A673 (cell line): ENCODE measurements at regions not wholly inside any gene's neighbourhood (a gene's known extent, or its start where the extent isn't known, plus 50 kb on each side); places are given as distances from the start of the nearest gene placed in this dataset.

Experiments
- BruUV-seq: library from RNA; stranded (reverse); fragments of 400-500 nt; replicated peaks from 2 replicates; lab custom pipeline; 2021; lab: Mats Ljungman, UMichigan
- CTCF ChIA-PET: fragments of 300-600 bp; sonication (Branson Sonifier 250); formaldehyde crosslinking; loops from one replicate; lab custom pipeline; 2022; ENCODE audit warnings: antibody characterized with exemption; lab: Charles Lee
- POLR2A ChIA-PET: fragments of 300-600 bp; sonication (Branson Sonifier 250); formaldehyde crosslinking; loops from one replicate; lab custom pipeline; 2022; ENCODE audit warnings: antibody characterized with exemption; ENCODE audit not compliant: low non-redundant PET; lab: Charles Lee
- DNase-seq: peaks from one replicate; pipeline ENCODE4 v3.0.0-alpha.2; 2015; ENCODE audit warnings: low spot score
- H3K27ac ChIP-seq: fragments of 200-600 bp; sonication (generic); 2 replicates; pipeline ENCODE4 v1.5.1; 2016; ENCODE audit warnings: mixed run types, low read depth, mild to moderate bottlenecking, mixed read lengths, antibody characterized with exemption, low read length; ENCODE audit not compliant: poor library complexity, severe bottlenecking
- H3K27me3 ChIP-seq: fragments of 200-600 bp; sonication (generic); replicated peaks from 2 replicates; pipeline ENCODE4 v1.6.1; 2017; ENCODE audit warnings: mixed run types, low read depth, mild to moderate bottlenecking, mixed read lengths, antibody characterized with exemption, low read length; ENCODE audit not compliant: insufficient read depth, poor library complexity
- H3K36me3 ChIP-seq: fragments of 200-600 bp; sonication (generic); 2 replicates; pipeline ENCODE4 v1.6.1; 2016; ENCODE audit warnings: mixed run types, mild to moderate bottlenecking, mixed read lengths, antibody characterized with exemption, low read length; ENCODE audit not compliant: insufficient read depth, poor library complexity, severe bottlenecking
- H3K4me1 ChIP-seq: fragments of 200-600 bp; sonication (generic); 2 replicates; pipeline ENCODE4 v1.6.1; 2017; ENCODE audit warnings: mixed run types, mild to moderate bottlenecking, mixed read lengths, antibody characterized with exemption, low read length; ENCODE audit not compliant: insufficient read depth, poor library complexity, severe bottlenecking
- H3K4me3 ChIP-seq: fragments of 200-600 bp; sonication (generic); 2 replicates; pipeline ENCODE4 v1.5.1; 2016; ENCODE audit warnings: low read depth, mixed run types, mild to moderate bottlenecking, mixed read lengths, low read length; ENCODE audit not compliant: poor library complexity, severe bottlenecking
- H3K9me3 ChIP-seq: fragments of 200-600 bp; sonication (generic); 2 replicates; pipeline ENCODE4 v1.6.1; 2016; ENCODE audit warnings: mixed run types, low read depth, mild to moderate bottlenecking, mixed read lengths, antibody characterized with exemption, low read length; ENCODE audit not compliant: poor library complexity, severe bottlenecking
- EZH2 ChIP-seq: fragments of 200-600 bp; sonication (generic); IDR thresholded peaks from 2 replicates; pipeline ENCODE4 v1.6.1; 2017; ENCODE audit warnings: borderline replicate concordance, low read depth, mild to moderate bottlenecking, mixed read lengths, antibody characterized with exemption, low read length; ENCODE audit not compliant: poor library complexity, severe bottlenecking
- intact Hi-C: fragments of 100-400 bp; cut with micrococcal nuclease; formaldehyde crosslinking; loops from one replicate; pipeline ENCODE4 v1.10.0; 2022; ENCODE audit not compliant: unreplicated experiment
- TF ChIP-seq, protein P1 (sequence below): fragments of 300-800, 200-600 bp; sonication (generic); conservative IDR thresholded peaks from 2 replicates; pipeline ENCODE4 v1.5.1; 2017; ENCODE audit warnings: low read depth, mild to moderate bottlenecking, antibody characterized with exemption, low read length, moderate library complexity, mixed read lengths

DNA sequence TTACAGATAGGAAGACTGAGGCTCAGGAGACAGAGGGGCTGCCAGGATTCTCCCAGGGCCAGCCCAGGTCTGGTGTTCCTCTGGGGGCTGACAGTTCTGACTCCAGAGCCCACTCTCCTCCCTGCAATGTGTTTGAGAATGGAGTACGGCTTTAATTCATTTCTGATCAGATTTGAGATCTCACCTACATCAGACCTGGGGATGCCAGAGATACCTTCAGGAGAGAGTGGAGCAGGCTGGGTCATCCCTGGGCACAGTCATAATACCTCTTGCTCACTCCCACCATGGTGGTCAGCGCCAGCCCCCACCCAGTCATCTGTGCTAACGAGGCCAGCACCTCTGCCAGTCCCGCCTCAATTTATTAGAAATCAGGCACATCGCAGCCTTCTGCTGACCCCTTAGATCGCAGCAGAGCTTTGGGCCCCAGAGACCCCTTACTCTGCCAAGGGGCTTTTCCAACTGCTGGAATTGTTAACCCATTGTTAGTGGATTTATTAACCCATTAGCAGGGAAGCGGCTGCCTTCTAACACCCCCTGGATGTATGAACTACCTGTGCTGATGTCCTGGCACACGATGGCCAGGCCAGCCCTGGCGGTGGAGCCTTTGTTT lies 352.1 kb downstream of the MATN1 start:
- no TSS peak for BruUV-seq
- Histone ChIP-seq H3K4me3 (no peak overlapping the region), H3K9me3 (no peaks in the 10 kb centered on the region), H3K36me3 (no peaks in the 10 kb centered on the region), H3K27me3 (no peaks in the 10 kb centered on the region), H3K4me1 (peaks cover 11% of the 10 kb centered on the region), H3K27ac (no peak overlapping the region)
- TF ChIP-seq, protein P1, sequence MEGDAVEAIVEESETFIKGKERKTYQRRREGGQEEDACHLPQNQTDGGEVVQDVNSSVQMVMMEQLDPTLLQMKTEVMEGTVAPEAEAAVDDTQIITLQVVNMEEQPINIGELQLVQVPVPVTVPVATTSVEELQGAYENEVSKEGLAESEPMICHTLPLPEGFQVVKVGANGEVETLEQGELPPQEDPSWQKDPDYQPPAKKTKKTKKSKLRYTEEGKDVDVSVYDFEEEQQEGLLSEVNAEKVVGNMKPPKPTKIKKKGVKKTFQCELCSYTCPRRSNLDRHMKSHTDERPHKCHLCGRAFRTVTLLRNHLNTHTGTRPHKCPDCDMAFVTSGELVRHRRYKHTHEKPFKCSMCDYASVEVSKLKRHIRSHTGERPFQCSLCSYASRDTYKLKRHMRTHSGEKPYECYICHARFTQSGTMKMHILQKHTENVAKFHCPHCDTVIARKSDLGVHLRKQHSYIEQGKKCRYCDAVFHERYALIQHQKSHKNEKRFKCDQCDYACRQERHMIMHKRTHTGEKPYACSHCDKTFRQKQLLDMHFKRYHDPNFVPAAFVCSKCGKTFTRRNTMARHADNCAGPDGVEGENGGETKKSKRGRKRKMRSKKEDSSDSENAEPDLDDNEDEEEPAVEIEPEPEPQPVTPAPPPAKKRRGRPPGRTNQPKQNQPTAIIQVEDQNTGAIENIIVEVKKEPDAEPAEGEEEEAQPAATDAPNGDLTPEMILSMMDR: no peak
- TF ChIP-seq EZH2: no peak
- POLR2A ChIA-PET: no interaction called here
- CTCF ChIA-PET: interaction anchor here (1.2 kb wide), 1 partner anchor 9 kb away, joined by 4 read pairs; no protein-coding TSS in a partner anchor
- intact Hi-C loops: no loop called here
- no peak for DNase-seq

DNA sequence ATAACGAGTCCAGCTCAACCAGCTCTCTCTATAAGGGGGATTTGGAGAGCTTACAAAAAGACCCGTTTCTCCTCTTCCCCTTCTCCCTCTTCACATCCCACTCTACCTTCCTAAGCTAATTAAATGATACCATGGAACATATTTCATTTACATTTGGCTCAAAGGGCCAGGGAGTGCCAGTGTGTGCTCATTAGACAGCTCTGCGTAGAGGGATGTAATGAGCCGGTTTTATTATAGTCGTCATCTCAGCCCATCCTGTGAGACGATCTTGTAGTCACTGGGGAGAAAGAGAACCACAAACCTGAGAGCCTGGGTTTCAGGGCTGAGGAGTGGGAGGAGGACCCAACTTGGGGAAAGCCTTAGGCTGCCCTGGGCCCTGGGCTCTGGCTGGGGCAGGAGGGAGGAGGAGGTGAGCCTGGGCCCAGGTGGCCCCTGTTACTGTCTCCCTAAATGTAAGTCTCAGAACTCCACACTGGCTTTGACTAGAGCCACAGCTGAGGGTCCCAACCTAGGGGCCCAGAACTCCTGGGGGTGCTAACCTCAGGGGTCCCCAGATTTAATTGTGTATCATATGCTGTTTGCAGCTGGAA lies 354.6 kb downstream of the MATN1 start:
- ChIA-PET POLR2A (no interaction called here), CTCF (interaction anchor here (0.6 to 2.6 kb wide), 2 partner anchors 11 to 564 kb away, joined by 3 to 12 read pairs; no protein-coding TSS in a partner anchor)
- Histone ChIP-seq H3K9me3 (no peaks in the 10 kb centered on the region), H3K4me1 (no peaks in the 10 kb centered on the region), H3K36me3 (no peaks in the 10 kb centered on the region), H3K27ac (no peak overlapping the region), H3K4me3 (no peak overlapping the region), H3K27me3 (no peaks in the 10 kb centered on the region)
- DNase-seq: no peak
- TF ChIP-seq EZH2: no peak
- TF ChIP-seq, protein P1: no peak
- BruUV-seq: no TSS peak
- intact Hi-C loops: no loop called here

DNA sequence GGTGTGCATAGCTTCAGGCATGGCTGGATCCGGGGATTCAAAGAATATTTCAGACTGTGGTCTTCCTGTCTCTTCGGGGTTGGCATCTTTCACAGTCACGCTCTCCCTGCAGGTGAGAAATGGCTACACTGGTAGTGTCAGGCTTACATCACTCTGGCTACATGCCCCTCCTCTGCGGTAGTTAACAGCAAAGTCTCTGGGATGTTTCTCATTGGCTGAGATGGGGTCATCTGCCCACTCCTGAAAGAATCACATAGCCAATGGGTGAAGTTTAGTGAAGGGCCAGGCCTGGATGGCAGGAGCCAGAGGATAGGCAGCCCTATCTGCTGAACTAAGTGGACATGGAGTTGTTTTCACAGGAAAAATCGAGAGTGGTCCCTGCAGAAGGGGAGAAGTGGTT lies 356.5 kb downstream of the MATN1 start:
- Histone ChIP-seq H3K4me3 (no peak overlapping the region), H3K27ac (no peak overlapping the region), H3K4me1 (no peaks in the 10 kb centered on the region), H3K27me3 (no peaks in the 10 kb centered on the region), H3K9me3 (no peaks in the 10 kb centered on the region), H3K36me3 (no peaks in the 10 kb centered on the region)
- ChIA-PET CTCF (interaction anchor here (2.0 kb wide), 1 partner anchor 13 kb away, joined by 5 read pairs; no protein-coding TSS in a partner anchor), POLR2A (no interaction called here)
- intact Hi-C loops: no loop called here
- no TSS peak for BruUV-seq
- DNase-seq: no peak
- no peak for TF ChIP-seq EZH2
- TF ChIP-seq, protein P1: no peak
